ENCODE measurements at regions not wholly inside any gene's neighbourhood (a gene's known extent, or its start where the extent isn't known, plus 50 kb on each side); places are given as distances from the start of the nearest gene placed in this dataset.

GRCh38 chr3:127451321-127451720 is 139.2 kb downstream of the TPRA1 start:
- no peak for TF ChIP-seq ZNF384 (IDR thresholded peaks at IDR 0.05)
- TF ChIP-seq SP1 (IDR thresholded peaks at IDR 0.05), result no peak
- TF ChIP-seq FOXK2 (IDR thresholded peaks at IDR 0.05), result no peak
- no peak for TF ChIP-seq ELF4 (IDR thresholded peaks at IDR 0.05)
- no peak for TF ChIP-seq HDGF (IDR thresholded peaks at IDR 0.05; ENCODE audit: borderline replicate concordance)
- no peak for TF ChIP-seq ARNT (IDR thresholded peaks at IDR 0.05)
- no peak for TF ChIP-seq FOXM1 (IDR thresholded peaks at IDR 0.05; ENCODE audit: borderline replicate concordance)
- no peak for TF ChIP-seq BHLHE40 (IDR thresholded peaks at IDR 0.05; ENCODE audit: borderline replicate concordance)
- no peak for TF ChIP-seq NFRKB (IDR thresholded peaks at IDR 0.05)

All from HEK293T (cell line).